Nephron progenitor cell (in vitro differentiated cells): ENCODE measurements at regions not wholly inside any gene's neighbourhood (a gene's known extent, or its start where the extent isn't known, plus 50 kb on each side); places are given as distances from the start of the nearest gene placed in this dataset.

ENCODE experiments used
- DNase-seq: peaks from one replicate; pipeline ENCODE4 v3.0.0; 2021
- H3K27ac Mint-ChIP-seq: 2 replicates; pipeline ENCODE4 v1.8.0; 2021; ENCODE audit warnings: mild to moderate bottlenecking, moderate library complexity, mixed read lengths
- H3K27me3 Mint-ChIP-seq: 2 replicates; pipeline ENCODE4 v1.8.0; 2021; ENCODE audit warnings: mild to moderate bottlenecking, low read depth, mixed read lengths; ENCODE audit not compliant: poor library complexity
- H3K36me3 Mint-ChIP-seq: 2 replicates; pipeline ENCODE4 v1.8.0; 2021; ENCODE audit warnings: low read depth, mixed read lengths
- H3K4me1 Mint-ChIP-seq: 2 replicates; pipeline ENCODE4 v1.8.0; 2021; ENCODE audit warnings: mixed read lengths
- H3K4me3 Mint-ChIP-seq: 2 replicates; pipeline ENCODE4 v1.8.0; 2021; ENCODE audit warnings: mild to moderate bottlenecking, moderate library complexity, mixed read lengths
- H3K9me3 Mint-ChIP-seq: 2 replicates; pipeline ENCODE4 v1.8.0; 2021; ENCODE audit warnings: mild to moderate bottlenecking, moderate library complexity, mixed read lengths
- TF ChIP-seq, protein P1 (sequence below): fragments of 200-600 bp; sonication (generic); IDR thresholded peaks from 2 replicates; pipeline ENCODE4 v1.5.0; 2021; ENCODE audit warnings: antibody characterized with exemption

DNA sequence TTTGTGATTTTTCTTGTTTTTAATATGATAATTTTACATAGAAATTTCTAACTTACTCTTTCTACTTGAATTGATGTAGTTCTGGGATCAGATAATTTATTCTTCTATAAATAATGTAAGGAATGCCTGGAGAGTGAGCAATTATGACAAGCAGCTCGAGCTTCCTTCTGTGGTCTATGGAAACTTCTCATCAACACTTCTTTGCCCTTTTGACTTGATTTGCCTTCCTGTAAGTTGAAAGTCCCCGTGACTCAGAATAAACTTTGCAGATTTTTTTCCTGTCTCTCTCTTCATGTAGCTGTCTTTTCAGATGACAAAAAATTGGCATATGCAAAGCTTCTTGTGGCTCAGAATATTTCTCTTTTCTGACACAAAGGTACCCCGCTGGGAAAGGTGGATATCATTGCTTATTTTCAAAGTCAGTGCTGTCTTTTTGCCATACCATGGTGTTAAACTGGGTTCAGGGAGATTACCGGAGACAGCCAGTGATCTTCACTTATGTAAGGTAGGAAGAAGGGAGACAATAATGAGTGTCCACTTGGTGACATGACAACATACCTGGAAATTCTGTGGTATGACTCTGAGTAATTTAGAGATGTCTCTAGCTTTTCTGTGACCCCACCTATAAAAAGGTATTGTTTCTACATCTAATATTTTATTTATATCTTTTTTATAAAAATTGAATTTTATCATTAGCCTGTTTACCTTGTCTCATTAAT lies 278.6 kb upstream of the GNPDA2 start:
- TF ChIP-seq, protein P1, sequence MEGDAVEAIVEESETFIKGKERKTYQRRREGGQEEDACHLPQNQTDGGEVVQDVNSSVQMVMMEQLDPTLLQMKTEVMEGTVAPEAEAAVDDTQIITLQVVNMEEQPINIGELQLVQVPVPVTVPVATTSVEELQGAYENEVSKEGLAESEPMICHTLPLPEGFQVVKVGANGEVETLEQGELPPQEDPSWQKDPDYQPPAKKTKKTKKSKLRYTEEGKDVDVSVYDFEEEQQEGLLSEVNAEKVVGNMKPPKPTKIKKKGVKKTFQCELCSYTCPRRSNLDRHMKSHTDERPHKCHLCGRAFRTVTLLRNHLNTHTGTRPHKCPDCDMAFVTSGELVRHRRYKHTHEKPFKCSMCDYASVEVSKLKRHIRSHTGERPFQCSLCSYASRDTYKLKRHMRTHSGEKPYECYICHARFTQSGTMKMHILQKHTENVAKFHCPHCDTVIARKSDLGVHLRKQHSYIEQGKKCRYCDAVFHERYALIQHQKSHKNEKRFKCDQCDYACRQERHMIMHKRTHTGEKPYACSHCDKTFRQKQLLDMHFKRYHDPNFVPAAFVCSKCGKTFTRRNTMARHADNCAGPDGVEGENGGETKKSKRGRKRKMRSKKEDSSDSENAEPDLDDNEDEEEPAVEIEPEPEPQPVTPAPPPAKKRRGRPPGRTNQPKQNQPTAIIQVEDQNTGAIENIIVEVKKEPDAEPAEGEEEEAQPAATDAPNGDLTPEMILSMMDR = no peak
- Mint-ChIP-seq H3K36me3 (no peaks in the 10 kb centered on the region), H3K9me3 (no peaks in the 10 kb centered on the region), H3K27me3 (no peaks in the 10 kb centered on the region), H3K27ac (no peak overlapping the region), H3K4me1 (no peaks in the 10 kb centered on the region), H3K4me3 (no peak overlapping the region)
- no peak for DNase-seq

DNA sequence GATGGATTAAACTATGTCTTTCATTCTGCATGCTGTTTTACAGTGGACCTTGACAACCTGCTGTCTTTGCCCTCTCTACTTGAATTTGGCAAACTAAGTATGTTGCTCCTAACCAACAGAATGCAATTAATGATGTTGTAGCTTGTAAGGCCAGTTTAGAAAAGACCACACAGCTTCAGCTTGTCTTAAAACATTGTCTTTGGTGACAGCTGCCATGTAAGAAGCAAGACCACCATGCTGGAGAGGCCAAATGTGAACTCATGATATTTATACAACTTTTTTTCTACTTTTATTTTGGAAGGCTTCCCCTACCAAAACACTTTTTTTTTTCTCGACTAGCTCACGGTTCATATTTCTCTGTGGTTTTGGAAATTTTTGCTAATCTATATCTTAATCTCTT lies 278.0 kb upstream of the GNPDA2 start:
- TF ChIP-seq, protein P1 = no peak
- Mint-ChIP-seq H3K9me3 (no peaks in the 10 kb centered on the region), H3K27ac (no peak overlapping the region), H3K4me3 (no peak overlapping the region), H3K36me3 (no peaks in the 10 kb centered on the region), H3K4me1 (no peaks in the 10 kb centered on the region), H3K27me3 (no peaks in the 10 kb centered on the region)
- no peak for DNase-seq

DNA sequence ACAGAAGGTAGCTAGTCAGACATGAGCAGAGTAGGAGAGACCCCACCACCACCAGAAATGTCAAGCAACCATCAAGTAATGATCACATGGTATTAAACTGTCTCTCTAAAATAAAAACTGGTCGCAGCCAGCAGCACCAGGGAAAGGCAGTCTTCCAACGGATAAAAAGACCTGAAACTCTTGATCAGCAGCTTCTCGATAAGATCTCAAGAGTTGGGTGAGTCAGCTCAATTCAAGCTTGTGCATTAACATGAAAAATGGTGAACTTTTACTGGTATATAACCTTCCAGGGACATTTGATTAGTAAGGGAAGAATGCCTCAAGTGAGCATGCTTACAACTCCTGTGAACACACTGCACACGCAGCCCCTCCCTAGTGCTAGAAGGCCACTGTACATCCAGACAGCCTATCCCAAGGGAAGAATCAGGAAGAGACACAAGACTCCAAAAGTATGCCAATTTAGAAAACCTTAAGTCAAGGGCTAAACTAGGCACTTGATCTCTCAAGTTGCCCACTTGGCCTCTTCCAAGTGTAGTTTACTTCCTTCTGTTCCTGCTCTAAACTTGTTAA lies 270.0 kb upstream of the GNPDA2 start:
- no peaks in the 10 kb centered on the region for H3K4me1 Mint-ChIP-seq
- H3K27ac Mint-ChIP-seq = no peak overlapping the region
- no peaks in the 10 kb centered on the region for H3K27me3 Mint-ChIP-seq
- DNase-seq = no peak
- TF ChIP-seq, protein P1 = no peak
- no peaks in the 10 kb centered on the region for H3K9me3 Mint-ChIP-seq
- H3K36me3 Mint-ChIP-seq = no peaks in the 10 kb centered on the region
- H3K4me3 Mint-ChIP-seq = no peak overlapping the region

DNA sequence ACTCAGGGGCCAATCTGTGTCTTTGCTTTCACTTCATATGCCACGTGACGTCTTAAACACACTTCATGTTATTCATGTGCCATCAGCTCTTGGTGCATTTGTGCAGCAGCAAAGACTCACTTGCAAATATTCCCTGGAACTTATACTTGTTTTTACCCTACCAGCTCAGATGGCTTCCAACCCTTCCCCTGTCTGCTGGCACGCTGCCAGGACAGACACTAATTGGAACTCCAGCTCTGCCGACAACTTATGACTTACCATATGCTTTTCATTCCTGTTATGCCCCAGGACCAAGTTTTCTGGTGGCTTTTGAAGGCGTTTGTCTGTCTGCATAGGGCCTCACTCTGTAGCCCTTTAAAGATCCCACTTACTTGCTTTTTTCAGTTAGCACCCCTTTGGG lies 261.7 kb upstream of the GNPDA2 start:
- Mint-ChIP-seq H3K4me3 (no peak overlapping the region), H3K27me3 (no peaks in the 10 kb centered on the region), H3K9me3 (no peaks in the 10 kb centered on the region), H3K4me1 (no peaks in the 10 kb centered on the region), H3K36me3 (no peaks in the 10 kb centered on the region), H3K27ac (no peak overlapping the region)
- TF ChIP-seq, protein P1 = no peak
- no peak for DNase-seq

DNA sequence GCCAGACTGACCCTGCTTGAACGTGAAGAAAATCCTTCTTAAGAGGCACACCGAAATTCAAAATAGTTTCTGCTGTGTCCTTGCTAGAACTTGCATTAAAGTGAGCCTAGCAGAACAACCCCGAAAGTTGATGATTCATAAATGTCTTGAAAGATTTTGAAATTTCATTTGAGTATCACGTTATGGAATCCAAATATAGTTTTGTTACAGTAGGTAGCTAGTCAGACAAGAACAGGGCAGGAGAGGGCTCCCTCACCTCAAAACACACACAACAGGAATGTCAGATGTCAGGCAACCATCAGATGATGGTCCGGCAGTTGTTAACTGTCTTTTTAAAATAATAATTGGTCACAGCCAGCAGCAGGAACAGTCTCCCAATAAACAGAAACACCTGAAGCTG lies 259.6 kb upstream of the GNPDA2 start:
- TF ChIP-seq, protein P1 = no peak
- Mint-ChIP-seq H3K27me3 (no peaks in the 10 kb centered on the region), H3K27ac (no peak overlapping the region), H3K4me3 (no peak overlapping the region), H3K9me3 (no peaks in the 10 kb centered on the region), H3K4me1 (no peaks in the 10 kb centered on the region), H3K36me3 (no peaks in the 10 kb centered on the region)
- DNase-seq = no peak

DNA sequence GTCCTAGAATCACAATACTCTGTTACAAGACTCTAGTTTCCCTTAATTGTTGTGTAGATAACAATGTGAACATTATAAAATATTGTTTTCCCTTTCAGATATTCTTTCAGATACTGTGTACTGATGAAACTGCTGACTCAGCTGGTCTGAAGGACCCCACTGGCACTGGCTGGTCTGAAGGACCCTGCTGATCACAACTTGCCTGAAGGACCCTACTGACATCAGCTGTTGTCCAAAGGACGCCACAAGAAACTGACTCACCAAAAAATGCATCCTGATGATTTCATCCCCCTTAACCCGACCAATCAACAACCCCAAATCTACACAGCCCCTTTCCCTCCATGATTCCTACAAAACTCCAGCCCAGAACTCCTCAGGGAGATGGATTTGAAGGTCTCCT lies 258.8 kb upstream of the GNPDA2 start:
- H3K27ac Mint-ChIP-seq = no peak overlapping the region
- TF ChIP-seq, protein P1 = no peak
- H3K9me3 Mint-ChIP-seq = no peaks in the 10 kb centered on the region
- no peaks in the 10 kb centered on the region for H3K27me3 Mint-ChIP-seq
- no peaks in the 10 kb centered on the region for H3K36me3 Mint-ChIP-seq
- no peak overlapping the region for H3K4me3 Mint-ChIP-seq
- H3K4me1 Mint-ChIP-seq = no peaks in the 10 kb centered on the region
- no peak for DNase-seq
